GM20000 (cell line): ENCODE measurements at regions not wholly inside any gene's neighbourhood (a gene's known extent, or its start where the extent isn't known, plus 50 kb on each side); places are given as distances from the start of the nearest gene placed in this dataset.
"Not testable (repeated sequence)": the region's sequence is repeated elsewhere in the genome, so short reads cannot be mapped to it uniquely, and the experiment has no call there.

ENCODE experiments used
- DNase-seq: peaks from one replicate; pipeline ENCODE4 v3.0.0; 2012; ENCODE audit warnings: low spot score
- TF ChIP-seq, protein P1 (sequence below): IDR thresholded peaks from 2 replicates; pipeline ENCODE4 v1.5.1; 2012; ENCODE audit warnings: mild to moderate bottlenecking, control low read depth; ENCODE audit errors: extremely low read depth, missing control alignments

DNA sequence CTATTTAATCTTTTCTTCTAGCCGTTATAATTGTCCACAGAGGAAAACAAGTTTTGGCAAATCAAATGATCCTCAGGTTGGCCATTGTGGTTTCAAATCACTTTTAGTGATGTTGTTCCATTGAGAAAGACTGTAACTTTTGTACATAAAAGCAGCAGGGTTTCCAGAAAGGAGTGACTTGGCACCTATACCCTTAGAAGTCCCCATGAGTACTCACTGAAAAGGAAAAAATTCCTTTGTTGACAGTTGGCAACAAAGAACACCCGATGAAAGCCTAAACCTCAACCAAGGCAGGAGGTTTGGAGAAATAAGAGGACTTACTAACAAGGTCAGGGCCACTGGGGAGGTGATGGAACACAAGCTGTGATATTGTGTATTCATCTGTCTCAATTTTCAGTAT, 474.4 kb downstream of the RAPGEF2 start:
- DNase-seq = no peak
- TF ChIP-seq, protein P1, sequence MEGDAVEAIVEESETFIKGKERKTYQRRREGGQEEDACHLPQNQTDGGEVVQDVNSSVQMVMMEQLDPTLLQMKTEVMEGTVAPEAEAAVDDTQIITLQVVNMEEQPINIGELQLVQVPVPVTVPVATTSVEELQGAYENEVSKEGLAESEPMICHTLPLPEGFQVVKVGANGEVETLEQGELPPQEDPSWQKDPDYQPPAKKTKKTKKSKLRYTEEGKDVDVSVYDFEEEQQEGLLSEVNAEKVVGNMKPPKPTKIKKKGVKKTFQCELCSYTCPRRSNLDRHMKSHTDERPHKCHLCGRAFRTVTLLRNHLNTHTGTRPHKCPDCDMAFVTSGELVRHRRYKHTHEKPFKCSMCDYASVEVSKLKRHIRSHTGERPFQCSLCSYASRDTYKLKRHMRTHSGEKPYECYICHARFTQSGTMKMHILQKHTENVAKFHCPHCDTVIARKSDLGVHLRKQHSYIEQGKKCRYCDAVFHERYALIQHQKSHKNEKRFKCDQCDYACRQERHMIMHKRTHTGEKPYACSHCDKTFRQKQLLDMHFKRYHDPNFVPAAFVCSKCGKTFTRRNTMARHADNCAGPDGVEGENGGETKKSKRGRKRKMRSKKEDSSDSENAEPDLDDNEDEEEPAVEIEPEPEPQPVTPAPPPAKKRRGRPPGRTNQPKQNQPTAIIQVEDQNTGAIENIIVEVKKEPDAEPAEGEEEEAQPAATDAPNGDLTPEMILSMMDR = no peak

DNA sequence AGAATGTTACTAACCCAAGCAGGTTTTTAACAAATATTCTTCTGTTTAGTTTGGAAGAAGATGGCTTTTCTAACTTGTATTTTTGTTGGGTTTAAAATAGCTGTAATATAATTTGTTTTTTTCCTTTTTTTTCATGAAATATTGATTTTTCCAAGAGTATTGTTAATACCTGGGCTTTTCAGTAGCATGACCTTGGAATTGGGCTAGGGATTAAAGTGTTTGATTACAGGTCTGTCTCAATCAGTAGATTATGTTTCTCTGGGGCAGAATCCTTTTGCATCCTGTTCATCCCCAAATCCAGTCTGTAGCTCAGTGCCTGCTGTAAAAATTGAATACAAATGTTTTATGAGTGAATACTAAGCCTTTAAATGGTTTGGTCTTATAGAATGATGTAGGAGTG, 479.8 kb downstream of the RAPGEF2 start:
- DNase-seq = no peak
- TF ChIP-seq, protein P1 = no peak

DNA sequence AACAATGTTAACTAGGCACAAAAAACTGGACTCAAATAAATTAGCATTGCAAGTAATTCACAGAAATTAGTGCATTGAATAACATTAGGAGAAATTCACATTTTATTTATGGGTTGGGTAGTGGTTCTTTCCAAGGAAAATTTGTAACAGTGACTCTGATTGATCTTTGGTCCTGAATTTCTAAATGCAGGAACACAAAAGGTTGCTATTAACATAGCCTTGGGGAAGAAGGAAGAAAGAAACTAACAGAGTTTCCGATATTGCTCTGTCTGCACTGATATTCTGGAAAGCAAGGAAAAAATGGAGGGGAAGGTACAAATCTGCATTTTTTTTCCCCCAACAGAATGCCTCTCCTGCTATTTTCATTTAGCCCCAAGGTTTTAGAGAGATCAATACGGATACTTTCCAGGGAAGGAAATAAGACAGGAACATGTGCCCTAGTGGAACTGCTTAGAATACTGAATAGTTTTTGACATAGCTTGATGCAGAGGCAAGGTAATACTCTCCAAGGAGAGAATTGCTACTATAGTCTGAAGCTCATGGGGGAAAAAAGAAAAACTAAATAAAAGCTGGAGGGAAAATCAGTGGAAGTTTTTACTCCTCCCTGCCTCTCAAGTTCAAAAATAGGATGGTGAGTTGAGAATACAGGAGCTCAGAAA, 490.1 kb downstream of the RAPGEF2 start:
- DNase-seq = no peak
- TF ChIP-seq, protein P1 = no peak

DNA sequence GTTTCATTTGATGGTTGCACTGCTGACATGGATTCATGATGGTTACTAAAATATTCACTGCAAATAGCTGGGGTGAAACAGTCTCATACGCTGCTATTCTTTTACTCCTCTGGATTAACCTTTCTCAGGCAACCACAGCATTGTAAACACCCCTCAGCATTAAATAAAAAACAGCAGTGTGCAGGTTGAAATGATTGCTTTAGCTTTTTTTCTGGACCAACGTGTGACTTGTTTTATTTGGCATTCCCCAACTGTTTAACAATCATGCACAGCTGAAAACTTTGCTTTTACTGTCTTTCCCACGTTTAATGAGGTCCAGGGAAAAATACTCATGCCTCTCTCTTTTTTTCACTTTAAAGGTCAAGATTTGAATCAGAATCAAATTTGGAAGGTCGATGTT, 490.8 kb downstream of the RAPGEF2 start:
- TF ChIP-seq, protein P1 = no peak
- DNase-seq = no peak

DNA sequence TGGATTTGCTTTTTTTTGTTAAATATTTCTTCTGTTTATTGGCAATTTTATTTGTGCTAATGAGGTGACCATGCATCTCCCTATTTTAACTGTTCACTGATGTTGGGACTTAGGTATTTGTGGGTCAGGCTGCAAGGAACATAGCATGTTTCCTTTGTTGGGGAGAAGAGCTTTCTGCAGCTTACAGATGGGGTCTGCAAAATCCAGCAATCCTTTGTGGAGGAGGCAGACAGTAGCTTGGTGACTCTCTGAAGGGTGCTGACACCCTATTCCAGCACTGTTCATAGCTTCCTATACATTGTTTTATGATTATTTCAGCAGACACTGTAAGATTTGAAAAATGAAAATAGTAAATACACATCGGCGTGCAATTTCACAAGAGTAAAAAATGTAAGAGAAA, 491.7 kb downstream of the RAPGEF2 start:
- DNase-seq = no peak
- TF ChIP-seq, protein P1 = no peak

DNA sequence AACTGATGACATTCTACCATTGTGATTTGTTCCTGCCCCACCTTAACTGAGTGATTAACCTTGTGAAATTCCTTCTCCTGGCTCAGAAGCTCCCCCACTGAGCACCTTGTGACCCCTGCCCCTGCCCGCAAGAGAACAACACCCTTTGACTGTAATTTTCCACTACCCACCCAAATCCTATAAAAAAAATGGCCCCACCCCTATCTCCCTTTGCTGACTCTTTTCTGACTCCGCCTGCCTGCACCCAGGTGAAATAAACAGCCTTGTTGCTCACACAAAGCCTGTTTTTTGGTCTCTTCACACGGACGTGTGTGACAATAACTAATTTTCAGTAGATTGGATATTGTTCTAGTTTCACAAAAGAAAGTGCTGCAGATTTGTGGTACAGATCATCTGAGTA, 492.2 kb downstream of the RAPGEF2 start:
- not testable (repeated sequence) for DNase-seq

DNA sequence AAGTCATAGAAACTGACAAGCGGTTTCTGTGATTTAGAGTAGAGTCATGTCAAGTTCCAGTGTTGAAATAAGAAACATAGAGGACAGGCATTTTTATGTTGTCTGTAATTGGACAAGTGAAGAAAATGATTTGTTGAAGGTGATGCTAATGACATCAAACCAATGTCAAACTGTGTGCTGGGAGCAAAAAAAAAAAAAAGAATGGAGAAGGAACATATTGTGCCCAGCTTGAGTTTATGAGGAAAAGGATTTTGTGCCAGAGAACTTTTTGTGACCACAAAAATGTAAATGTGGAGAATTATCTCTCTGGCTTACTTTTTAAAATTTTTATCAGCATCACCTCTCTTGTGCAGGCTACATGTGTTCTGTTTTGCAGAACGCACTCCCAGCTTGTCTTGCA, 495.7 kb downstream of the RAPGEF2 start:
- TF ChIP-seq, protein P1 = no peak
- no peak for DNase-seq

DNA sequence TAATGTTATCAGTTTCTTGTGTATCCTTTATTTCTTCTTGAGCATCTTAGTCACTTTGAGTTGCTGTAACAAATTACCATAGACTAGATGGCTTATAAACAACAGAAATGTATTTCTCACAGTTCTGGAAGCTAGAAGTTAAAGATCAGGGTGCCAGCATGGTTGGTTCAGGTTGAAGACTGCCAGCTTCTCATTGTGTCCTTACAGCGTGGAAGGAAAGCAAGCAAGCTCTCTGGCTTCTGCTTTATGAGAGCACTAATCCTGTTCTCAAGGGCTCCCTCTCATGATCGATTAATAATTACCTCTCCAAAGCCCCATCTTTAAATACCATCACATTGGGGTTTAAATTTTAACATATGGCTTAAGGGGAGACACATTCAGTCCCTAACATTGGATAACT, 497.2 kb downstream of the RAPGEF2 start:
- TF ChIP-seq, protein P1 = no peak
- DNase-seq = no peak
